ENCODE measurements at regions not wholly inside any gene's neighbourhood (a gene's known extent, or its start where the extent isn't known, plus 50 kb on each side); places are given as distances from the start of the nearest gene placed in this dataset.

DNA sequence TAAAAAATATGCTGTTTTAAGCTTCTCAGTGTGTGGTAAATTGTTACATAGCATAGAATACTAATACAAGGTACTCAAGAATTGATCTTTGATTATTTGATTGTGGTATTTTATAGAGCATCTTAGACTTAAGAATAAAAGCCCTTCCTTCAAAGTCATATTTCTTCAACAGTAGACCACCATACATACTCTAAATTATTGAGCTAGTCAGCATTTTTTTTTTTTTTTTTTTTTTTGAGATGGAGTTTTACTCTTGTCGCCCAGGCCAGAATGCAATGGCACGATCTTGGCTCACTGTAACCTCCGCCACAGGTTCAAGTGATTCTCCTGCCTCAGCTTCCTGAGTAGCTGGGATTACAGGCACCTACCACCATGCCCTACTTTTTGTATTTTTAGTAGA is 436.7 kb upstream of the LUZP2 start:
- no peak for TF ChIP-seq POLR2A (IDR thresholded peaks at IDR 0.05)
- TF ChIP-seq, protein P1, sequence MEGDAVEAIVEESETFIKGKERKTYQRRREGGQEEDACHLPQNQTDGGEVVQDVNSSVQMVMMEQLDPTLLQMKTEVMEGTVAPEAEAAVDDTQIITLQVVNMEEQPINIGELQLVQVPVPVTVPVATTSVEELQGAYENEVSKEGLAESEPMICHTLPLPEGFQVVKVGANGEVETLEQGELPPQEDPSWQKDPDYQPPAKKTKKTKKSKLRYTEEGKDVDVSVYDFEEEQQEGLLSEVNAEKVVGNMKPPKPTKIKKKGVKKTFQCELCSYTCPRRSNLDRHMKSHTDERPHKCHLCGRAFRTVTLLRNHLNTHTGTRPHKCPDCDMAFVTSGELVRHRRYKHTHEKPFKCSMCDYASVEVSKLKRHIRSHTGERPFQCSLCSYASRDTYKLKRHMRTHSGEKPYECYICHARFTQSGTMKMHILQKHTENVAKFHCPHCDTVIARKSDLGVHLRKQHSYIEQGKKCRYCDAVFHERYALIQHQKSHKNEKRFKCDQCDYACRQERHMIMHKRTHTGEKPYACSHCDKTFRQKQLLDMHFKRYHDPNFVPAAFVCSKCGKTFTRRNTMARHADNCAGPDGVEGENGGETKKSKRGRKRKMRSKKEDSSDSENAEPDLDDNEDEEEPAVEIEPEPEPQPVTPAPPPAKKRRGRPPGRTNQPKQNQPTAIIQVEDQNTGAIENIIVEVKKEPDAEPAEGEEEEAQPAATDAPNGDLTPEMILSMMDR (IDR thresholded peaks at IDR 0.05) = no peak
